ENCODE measurements at regions not wholly inside any gene's neighbourhood (a gene's known extent, or its start where the extent isn't known, plus 50 kb on each side); places are given as distances from the start of the nearest gene placed in this dataset.

DNA sequence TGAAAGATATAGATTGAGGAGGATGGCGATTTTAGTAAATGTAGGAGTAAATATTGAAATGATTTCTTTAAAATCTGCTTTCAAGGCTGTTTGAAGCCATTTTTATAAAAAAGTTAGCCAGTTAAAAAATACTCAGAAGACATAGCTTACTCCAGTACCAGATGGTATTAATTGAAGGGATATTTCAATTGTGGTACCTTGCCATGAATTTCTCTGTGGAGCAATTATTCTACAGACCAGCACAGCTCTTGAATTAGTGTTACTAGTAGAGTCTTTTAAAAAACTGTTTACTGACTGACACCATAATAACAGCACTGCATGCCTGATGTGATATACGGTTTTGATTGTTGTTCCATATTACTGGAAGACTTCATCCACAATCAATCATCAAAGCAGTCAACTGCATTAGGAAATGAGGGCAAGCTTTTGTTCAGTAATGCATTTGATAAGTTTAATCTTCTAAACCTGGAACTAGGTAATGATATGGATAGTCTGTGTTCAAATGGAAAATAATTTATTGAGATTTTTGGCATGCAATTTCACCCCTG lies 106.4 kb downstream of the MFSD1 start:
- no peak overlapping the region for H3K4me2 ChIP-seq (ENCODE audit: low read depth, low read length)
- no peaks in the 10 kb centered on the region for H3K9me2 ChIP-seq (replicated peaks; ENCODE audit: insufficient read depth, low read length)
- H4K20me1 ChIP-seq (ENCODE audit: insufficient read depth, low read length): no peaks in the 10 kb centered on the region
- H3K9me3 ChIP-seq (replicated peaks; ENCODE audit: insufficient read depth, low read length): no peaks in the 10 kb centered on the region
- H3K27me3 ChIP-seq (replicated peaks; ENCODE audit: insufficient read depth, low read length): no peaks in the 10 kb centered on the region
- H2AFZ ChIP-seq (ENCODE audit: low read length): no peak overlapping the region
- no peak overlapping the region for H3K9ac ChIP-seq (ENCODE audit: low read length)
- no peak overlapping the region for H3K27ac ChIP-seq (ENCODE audit: low read length)
- no peaks in the 10 kb centered on the region for H3K4me1 ChIP-seq (ENCODE audit: low read length)
- H3K4me3 ChIP-seq (ENCODE audit: low read length): no peak overlapping the region
- no peaks in the 10 kb centered on the region for H3F3A ChIP-seq (ENCODE audit: insufficient read depth, low read length)
- no peaks in the 10 kb centered on the region for H3K79me2 ChIP-seq (ENCODE audit: low read length)
- DNase-seq: no peak
- TF ChIP-seq, protein P1, sequence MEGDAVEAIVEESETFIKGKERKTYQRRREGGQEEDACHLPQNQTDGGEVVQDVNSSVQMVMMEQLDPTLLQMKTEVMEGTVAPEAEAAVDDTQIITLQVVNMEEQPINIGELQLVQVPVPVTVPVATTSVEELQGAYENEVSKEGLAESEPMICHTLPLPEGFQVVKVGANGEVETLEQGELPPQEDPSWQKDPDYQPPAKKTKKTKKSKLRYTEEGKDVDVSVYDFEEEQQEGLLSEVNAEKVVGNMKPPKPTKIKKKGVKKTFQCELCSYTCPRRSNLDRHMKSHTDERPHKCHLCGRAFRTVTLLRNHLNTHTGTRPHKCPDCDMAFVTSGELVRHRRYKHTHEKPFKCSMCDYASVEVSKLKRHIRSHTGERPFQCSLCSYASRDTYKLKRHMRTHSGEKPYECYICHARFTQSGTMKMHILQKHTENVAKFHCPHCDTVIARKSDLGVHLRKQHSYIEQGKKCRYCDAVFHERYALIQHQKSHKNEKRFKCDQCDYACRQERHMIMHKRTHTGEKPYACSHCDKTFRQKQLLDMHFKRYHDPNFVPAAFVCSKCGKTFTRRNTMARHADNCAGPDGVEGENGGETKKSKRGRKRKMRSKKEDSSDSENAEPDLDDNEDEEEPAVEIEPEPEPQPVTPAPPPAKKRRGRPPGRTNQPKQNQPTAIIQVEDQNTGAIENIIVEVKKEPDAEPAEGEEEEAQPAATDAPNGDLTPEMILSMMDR (IDR thresholded peaks at IDR 0.05; ENCODE audit: low read length): no peak
- no peak for TF ChIP-seq EZH2 (optimal IDR thresholded peaks at IDR 0.05; ENCODE audit: low read depth, low read length)
- no peaks in the 10 kb centered on the region for H3K36me3 ChIP-seq (replicated peaks; ENCODE audit: insufficient read depth, low read length)

GRCh38 chr3:158909870-158910269 lies 108.0 kb downstream of the MFSD1 start:
- DNase-seq: no peak
- H3K9me2 ChIP-seq (replicated peaks; ENCODE audit: insufficient read depth, low read length): no peaks in the 10 kb centered on the region
- no peak overlapping the region for H2AFZ ChIP-seq (ENCODE audit: low read length)
- no peak overlapping the region for H3K4me2 ChIP-seq (ENCODE audit: low read depth, low read length)
- H3K27ac ChIP-seq (ENCODE audit: low read length): no peak overlapping the region
- no peaks in the 10 kb centered on the region for H3K27me3 ChIP-seq (replicated peaks; ENCODE audit: insufficient read depth, low read length)
- H3F3A ChIP-seq (ENCODE audit: insufficient read depth, low read length): no peaks in the 10 kb centered on the region
- H3K36me3 ChIP-seq (replicated peaks; ENCODE audit: insufficient read depth, low read length): no peaks in the 10 kb centered on the region
- H3K4me1 ChIP-seq (ENCODE audit: low read length): no peaks in the 10 kb centered on the region
- no peaks in the 10 kb centered on the region for H4K20me1 ChIP-seq (ENCODE audit: insufficient read depth, low read length)
- H3K9me3 ChIP-seq (replicated peaks; ENCODE audit: insufficient read depth, low read length): no peaks in the 10 kb centered on the region
- no peak overlapping the region for H3K9ac ChIP-seq (ENCODE audit: low read length)
- H3K4me3 ChIP-seq (ENCODE audit: low read length): no peak overlapping the region
- no peaks in the 10 kb centered on the region for H3K79me2 ChIP-seq (ENCODE audit: low read length)
- TF ChIP-seq EZH2 (optimal IDR thresholded peaks at IDR 0.05; ENCODE audit: low read depth, low read length): no peak
- TF ChIP-seq EZH2phosphoT487 (IDR thresholded peaks at IDR 0.05; ENCODE audit: low read length): no peak
- TF ChIP-seq, protein P1 (IDR thresholded peaks at IDR 0.05; ENCODE audit: low read length): no peak

DNA sequence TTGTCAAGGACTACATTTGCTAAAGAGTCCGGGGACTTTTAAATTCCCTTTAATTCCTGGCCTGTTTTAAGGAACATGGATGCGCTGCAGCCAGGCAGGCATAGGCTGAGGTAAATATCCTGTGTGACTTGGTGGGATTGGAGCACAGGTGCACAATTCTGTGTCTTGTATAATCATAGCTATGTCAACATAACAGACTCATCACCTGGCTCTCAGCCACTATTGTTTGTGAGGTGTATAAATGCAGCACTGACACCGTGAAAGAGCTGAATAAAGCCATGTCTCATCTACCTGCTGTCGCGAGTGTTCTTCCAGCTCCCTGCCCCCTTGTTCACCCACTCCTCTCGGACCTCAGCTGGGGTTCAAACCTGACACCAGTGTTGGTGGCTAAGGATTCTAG lies 109.7 kb downstream of the MFSD1 start:
- Histone ChIP-seq H3K9ac (ENCODE audit: low read length) (no peak overlapping the region), H3K27me3 (replicated peaks; ENCODE audit: insufficient read depth, low read length) (no peaks in the 10 kb centered on the region), H3K36me3 (replicated peaks; ENCODE audit: insufficient read depth, low read length) (no peaks in the 10 kb centered on the region), H3F3A (ENCODE audit: insufficient read depth, low read length) (no peaks in the 10 kb centered on the region), H3K27ac (ENCODE audit: low read length) (no peak overlapping the region), H3K9me3 (replicated peaks; ENCODE audit: insufficient read depth, low read length) (no peaks in the 10 kb centered on the region), H3K9me2 (replicated peaks; ENCODE audit: insufficient read depth, low read length) (no peaks in the 10 kb centered on the region), H2AFZ (ENCODE audit: low read length) (no peak overlapping the region), H3K4me1 (ENCODE audit: low read length) (no peaks in the 10 kb centered on the region), H3K4me2 (ENCODE audit: low read depth, low read length) (no peak overlapping the region), H4K20me1 (ENCODE audit: insufficient read depth, low read length) (no peaks in the 10 kb centered on the region), H3K79me2 (ENCODE audit: low read length) (no peaks in the 10 kb centered on the region), H3K4me3 (ENCODE audit: low read length) (no peak overlapping the region)
- DNase-seq: no peak
- TF ChIP-seq EZH2 (optimal IDR thresholded peaks at IDR 0.05; ENCODE audit: low read depth, low read length) (no peak), EZH2phosphoT487 (IDR thresholded peaks at IDR 0.05; ENCODE audit: low read length) (no peak)
- TF ChIP-seq, protein P1 (IDR thresholded peaks at IDR 0.05; ENCODE audit: low read length): no peak

All from MM.1S (cell line).